H9 (cell line): ENCODE measurements at regions not wholly inside any gene's neighbourhood (a gene's known extent, or its start where the extent isn't known, plus 50 kb on each side); places are given as distances from the start of the nearest gene placed in this dataset.

Experiments used
- DNase-seq: peaks from one replicate; pipeline ENCODE4 v3.0.0-alpha.2; 2017
- H2AFZ ChIP-seq: one replicate; pipeline ENCODE4 v1.6.1; 2013; ENCODE audit warnings: mild to moderate bottlenecking, low read length, control low read depth, moderate library complexity
- H2AK5ac ChIP-seq: 2 replicates; pipeline ENCODE4 v1.6.1; 2013; ENCODE audit warnings: low read length, control low read depth, mixed read lengths; ENCODE audit not compliant: insufficient read length
- H2BK120ac ChIP-seq: one replicate; pipeline ENCODE4 v1.6.1; 2013; ENCODE audit warnings: low read depth, mild to moderate bottlenecking, low read length, control low read depth, inconsistent platforms; ENCODE audit not compliant: poor library complexity, severe bottlenecking
- H2BK12ac ChIP-seq: 2 replicates; pipeline ENCODE4 v1.6.1; 2013; ENCODE audit warnings: low read length, control low read depth, mixed read lengths, low read depth; ENCODE audit not compliant: insufficient read length
- H2BK15ac ChIP-seq: 2 replicates; pipeline ENCODE4 v1.6.1; 2013; ENCODE audit warnings: low read depth, low read length, control low read depth
- H2BK20ac ChIP-seq: one replicate; pipeline ENCODE4 v1.6.1; 2013; ENCODE audit warnings: low read depth, mild to moderate bottlenecking, low read length, control low read depth, inconsistent platforms; ENCODE audit not compliant: poor library complexity, severe bottlenecking
- H2BK5ac ChIP-seq: 2 replicates; pipeline ENCODE4 v1.6.1; 2013; ENCODE audit warnings: low read length, control low read depth, mixed read lengths; ENCODE audit not compliant: insufficient read length
- H3K14ac ChIP-seq: 2 replicates; pipeline ENCODE4 v1.6.1; 2013; ENCODE audit warnings: low read length, control low read depth; ENCODE audit not compliant: insufficient read depth
- H3K18ac ChIP-seq: 2 replicates; pipeline ENCODE4 v1.6.1; 2013; ENCODE audit warnings: low read depth, mild to moderate bottlenecking, mixed read lengths, low read length, control low read depth; ENCODE audit not compliant: insufficient read length
- H3K23ac ChIP-seq: 2 replicates; pipeline ENCODE4 v1.6.1; 2013; ENCODE audit warnings: low read length, control low read depth, mixed read lengths, low read depth; ENCODE audit not compliant: insufficient read length
- H3K23me2 ChIP-seq: 2 replicates; pipeline ENCODE4 v1.6.1; 2013; ENCODE audit warnings: low read depth, mild to moderate bottlenecking, mixed read lengths, low read length, control low read depth; ENCODE audit not compliant: insufficient read length, poor library complexity, severe bottlenecking
- H3K27ac ChIP-seq: 2 replicates; pipeline ENCODE4 v1.5.1; 2013; ENCODE audit warnings: low read length, control low read depth, mixed read lengths, low read depth; ENCODE audit not compliant: insufficient read length
- H3K27me3 ChIP-seq: 2 replicates; pipeline ENCODE4 v1.6.1; 2013; ENCODE audit warnings: low read length, control low read depth, inconsistent platforms; ENCODE audit not compliant: insufficient read depth
- H3K4ac ChIP-seq: 2 replicates; pipeline ENCODE4 v1.6.1; 2013; ENCODE audit warnings: low read depth, mild to moderate bottlenecking, control low read depth, inconsistent platforms, low read length, moderate library complexity
- H3K4me1 ChIP-seq: 2 replicates; pipeline ENCODE4 v1.6.1; 2013; ENCODE audit warnings: low read length, control low read depth, inconsistent platforms; ENCODE audit not compliant: insufficient read depth
- H3K4me2 ChIP-seq: 2 replicates; pipeline ENCODE4 v1.6.1; 2013; ENCODE audit warnings: low read length, control low read depth, mixed read lengths; ENCODE audit not compliant: insufficient read length, insufficient read depth
- H3K56ac ChIP-seq: 2 replicates; pipeline ENCODE4 v1.6.1; 2013; ENCODE audit warnings: low read depth, mild to moderate bottlenecking, mixed read lengths, low read length, control low read depth; ENCODE audit not compliant: insufficient read length
- H3K79me1 ChIP-seq: 2 replicates; pipeline ENCODE4 v1.6.1; 2013; ENCODE audit warnings: low read depth, mild to moderate bottlenecking, moderate library complexity, low read length, control low read depth, inconsistent platforms; ENCODE audit not compliant: insufficient read depth, poor library complexity, severe bottlenecking
- H3K79me2 ChIP-seq: 2 replicates; pipeline ENCODE4 v1.6.1; 2013; ENCODE audit warnings: low read length, control low read depth, inconsistent platforms; ENCODE audit not compliant: insufficient read depth
- H3K9ac ChIP-seq: 2 replicates; pipeline ENCODE4 v1.6.1; 2013; ENCODE audit warnings: low read length, control low read depth, mixed read lengths; ENCODE audit not compliant: insufficient read length; ENCODE audit errors: extremely low read depth
- H3K9me3 ChIP-seq: one replicate; pipeline ENCODE4 v1.6.1; 2013; ENCODE audit warnings: low read depth, low read length, inconsistent platforms; ENCODE audit not compliant: control insufficient read depth
- H3T11ph ChIP-seq: one replicate; pipeline ENCODE4 v1.6.1; 2013; ENCODE audit warnings: mild to moderate bottlenecking, low read length, control low read depth, inconsistent platforms
- H4K20me1 ChIP-seq: one replicate; pipeline ENCODE4 v1.6.1; 2013; ENCODE audit not compliant: control insufficient read depth, insufficient read length, insufficient read depth
- H4K5ac ChIP-seq: 2 replicates; pipeline ENCODE4 v1.6.1; 2013; ENCODE audit warnings: low read depth, mild to moderate bottlenecking, mixed read lengths, low read length, control low read depth; ENCODE audit not compliant: insufficient read length
- H4K8ac ChIP-seq: replicated peaks from 2 replicates; pipeline ENCODE4 v1.6.1; 2013; ENCODE audit warnings: low read length, control low read depth, mixed read lengths, low read depth; ENCODE audit not compliant: insufficient read length
- H4K91ac ChIP-seq: 2 replicates; pipeline ENCODE4 v1.6.1; 2013; ENCODE audit warnings: low read depth, mild to moderate bottlenecking, moderate library complexity, mixed read lengths, low read length, control low read depth; ENCODE audit not compliant: insufficient read length
- H3K27ac Mint-ChIP-seq, 3 experiments: 2 replicates in 2 of 3; 3 replicates in 1 of 3; pipeline ENCODE4 v1.8.0; 2020 to 2021; ENCODE audit warnings: mixed read lengths in 3 of 3, mild to moderate bottlenecking in 1 of 3, moderate library complexity in 1 of 3
- H3K27me3 Mint-ChIP-seq: 2 replicates; pipeline ENCODE4 v1.8.0; 2021; ENCODE audit warnings: low read depth, mild to moderate bottlenecking, moderate library complexity, mixed read lengths
- H3K36me3 Mint-ChIP-seq, 3 experiments: 2 replicates in 2 of 3; 3 replicates in 1 of 3; pipeline ENCODE4 v1.8.0; 2020 to 2021; ENCODE audit warnings: low read depth in 3 of 3, mixed read lengths in 3 of 3; ENCODE audit not compliant: insufficient read depth in 1 of 3
- H3K4me1 Mint-ChIP-seq, 2 experiments: 2 replicates each; pipeline ENCODE4 v1.8.0; 2020; ENCODE audit warnings: mixed read lengths in 2 of 2
- H3K4me3 Mint-ChIP-seq, 2 experiments: 2 replicates in 1 of 2; 3 replicates in 1 of 2; pipeline ENCODE4 v1.8.0; 2020 to 2021; ENCODE audit warnings: mild to moderate bottlenecking in 2 of 2, mixed read lengths in 2 of 2, moderate library complexity in 1 of 2
- H3K9me3 Mint-ChIP-seq, 2 experiments: 2 replicates in 1 of 2; 3 replicates in 1 of 2; pipeline ENCODE4 v1.8.0; 2020; ENCODE audit warnings: mild to moderate bottlenecking in 2 of 2, mixed read lengths in 2 of 2, moderate library complexity in 1 of 2
- WGBS: extraction: QIAGEN DNeasy Blood & Tissue Kit; methylation state at CpG from one replicate; pipeline ENCODE4 v1.1.7; 2013; ENCODE audit warnings: missing lambda C conversion rate, low lambda C conversion rate, mixed read lengths; ENCODE audit not compliant: insufficient read length; ENCODE audit errors: extremely low coverage; 5-methylcytosine and 5-hydroxymethylcytosine counted together
- TF ChIP-seq, protein P1 (sequence below): fragments of 200-600 bp; sonication (generic); conservative IDR thresholded peaks from 3 replicates; pipeline ENCODE4 v1.8.0; 2021; ENCODE audit warnings: antibody characterized with exemption, mild to moderate bottlenecking

DNA sequence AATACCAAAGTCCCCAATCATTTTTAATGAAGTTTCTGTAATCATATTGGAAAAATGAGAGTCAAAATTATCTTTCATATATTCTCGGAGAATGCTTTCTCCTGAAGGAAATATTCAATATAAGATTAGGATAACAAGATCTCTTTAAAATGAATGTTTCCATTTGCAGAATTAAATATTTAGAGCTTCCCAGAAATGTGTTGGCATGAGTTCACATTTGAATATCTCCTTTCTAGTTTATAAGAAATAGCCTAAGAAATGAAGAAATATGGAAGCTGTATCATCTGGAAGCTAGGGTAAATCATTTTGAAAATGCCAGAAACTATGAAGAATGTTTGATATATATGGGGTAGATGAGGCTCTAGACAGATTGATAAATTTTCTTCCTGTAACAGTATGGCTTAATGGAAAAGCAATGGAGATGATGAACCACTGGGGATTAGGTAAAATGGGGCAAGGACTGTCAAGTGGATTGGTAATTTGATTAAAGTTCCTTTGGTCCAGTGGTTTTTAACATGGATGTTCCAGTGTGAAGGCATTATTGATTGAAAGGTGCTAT lies 184.6 kb upstream of the ZNF804A start:
- no peak overlapping the region for H3K4me2 ChIP-seq
- H2BK12ac ChIP-seq = no peak overlapping the region
- Mint-ChIP-seq H3K36me3 (no peaks in the 10 kb centered on the region), H3K27me3 (no peaks in the 10 kb centered on the region), H3K4me3 (no peak overlapping the region), H3K9me3 (no peaks in the 10 kb centered on the region), H3K4me1 (no peaks in the 10 kb centered on the region), H3K27ac (no peak overlapping the region)
- no peak overlapping the region for H3K14ac ChIP-seq
- no peak overlapping the region for H3K4ac ChIP-seq
- H3K79me1 ChIP-seq = no peaks in the 10 kb centered on the region
- H3T11ph ChIP-seq = no peak overlapping the region
- no peak overlapping the region for H3K56ac ChIP-seq
- H3K9me3 ChIP-seq = no peaks in the 10 kb centered on the region
- H2BK120ac ChIP-seq = no peak overlapping the region
- H3K23me2 ChIP-seq = no peaks in the 10 kb centered on the region
- no peaks in the 10 kb centered on the region for H3K79me2 ChIP-seq
- H3K9ac ChIP-seq = no peak overlapping the region
- H2AFZ ChIP-seq = no peak overlapping the region
- H3K23ac ChIP-seq = no peak overlapping the region
- no peak overlapping the region for H2BK20ac ChIP-seq
- no peak overlapping the region for H4K5ac ChIP-seq
- no CpG with 5 or more reads among the region's 1 CpG for WGBS
- no peaks in the 10 kb centered on the region for H3K4me1 ChIP-seq
- H3K18ac ChIP-seq = no peak overlapping the region
- TF ChIP-seq, protein P1, sequence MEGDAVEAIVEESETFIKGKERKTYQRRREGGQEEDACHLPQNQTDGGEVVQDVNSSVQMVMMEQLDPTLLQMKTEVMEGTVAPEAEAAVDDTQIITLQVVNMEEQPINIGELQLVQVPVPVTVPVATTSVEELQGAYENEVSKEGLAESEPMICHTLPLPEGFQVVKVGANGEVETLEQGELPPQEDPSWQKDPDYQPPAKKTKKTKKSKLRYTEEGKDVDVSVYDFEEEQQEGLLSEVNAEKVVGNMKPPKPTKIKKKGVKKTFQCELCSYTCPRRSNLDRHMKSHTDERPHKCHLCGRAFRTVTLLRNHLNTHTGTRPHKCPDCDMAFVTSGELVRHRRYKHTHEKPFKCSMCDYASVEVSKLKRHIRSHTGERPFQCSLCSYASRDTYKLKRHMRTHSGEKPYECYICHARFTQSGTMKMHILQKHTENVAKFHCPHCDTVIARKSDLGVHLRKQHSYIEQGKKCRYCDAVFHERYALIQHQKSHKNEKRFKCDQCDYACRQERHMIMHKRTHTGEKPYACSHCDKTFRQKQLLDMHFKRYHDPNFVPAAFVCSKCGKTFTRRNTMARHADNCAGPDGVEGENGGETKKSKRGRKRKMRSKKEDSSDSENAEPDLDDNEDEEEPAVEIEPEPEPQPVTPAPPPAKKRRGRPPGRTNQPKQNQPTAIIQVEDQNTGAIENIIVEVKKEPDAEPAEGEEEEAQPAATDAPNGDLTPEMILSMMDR = no peak
- no peak overlapping the region for H3K27ac ChIP-seq
- DNase-seq = no peak
- no peak overlapping the region for H4K91ac ChIP-seq
- H4K8ac ChIP-seq = no peak overlapping the region
- no peak overlapping the region for H2AK5ac ChIP-seq
- H3K27me3 ChIP-seq = no peaks in the 10 kb centered on the region
- H4K20me1 ChIP-seq = no peaks in the 10 kb centered on the region
- H2BK5ac ChIP-seq = no peak overlapping the region
- no peak overlapping the region for H2BK15ac ChIP-seq
